ENCODE measurements at regions not wholly inside any gene's neighbourhood (a gene's known extent, or its start where the extent isn't known, plus 50 kb on each side); places are given as distances from the start of the nearest gene placed in this dataset.

DNA sequence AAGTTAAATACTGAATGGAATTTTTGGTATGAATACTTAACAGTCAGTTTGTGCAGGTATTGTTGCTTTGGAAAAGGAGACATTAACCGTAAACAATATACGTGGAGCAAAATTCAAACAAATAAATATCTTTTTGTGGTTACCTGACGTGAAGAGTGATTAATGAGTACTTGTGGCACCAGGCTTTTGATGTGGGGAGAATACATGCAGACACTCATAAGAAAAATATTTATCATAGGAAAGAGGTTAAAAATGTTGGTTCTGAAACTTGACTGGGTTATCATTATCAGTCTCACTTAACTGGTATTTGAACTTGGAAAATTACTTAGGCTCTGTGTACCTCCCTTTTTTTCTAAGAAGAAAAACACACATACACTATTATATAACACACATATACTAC is 136.4 kb upstream of the NDST4 start:
- no peak overlapping the region for H3K4me2 ChIP-seq
- no peaks in the 10 kb centered on the region for H3K4me1 ChIP-seq
- no peaks in the 10 kb centered on the region for H3K9me3 ChIP-seq
- H3K27ac ChIP-seq: no peak overlapping the region
- H3K9ac ChIP-seq: no peak overlapping the region
- no peaks in the 10 kb centered on the region for H3K36me3 ChIP-seq
- H3K4me3 ChIP-seq: no peak overlapping the region
- TF ChIP-seq Cebpa-rat (IDR thresholded peaks at IDR 0.05): no peak
- no peaks in the 10 kb centered on the region for H4K20me1 ChIP-seq
- no peaks in the 10 kb centered on the region for H3K27me3 ChIP-seq

GRCh38 chr4:115234405-115235093 is 121.1 kb upstream of the NDST4 start:
- H3K9ac ChIP-seq: no peak overlapping the region
- H4K20me1 ChIP-seq: no peaks in the 10 kb centered on the region
- no peaks in the 10 kb centered on the region for H3K9me3 ChIP-seq
- H3K4me1 ChIP-seq: peaks cover 54% of the 10 kb centered on the region
- H3K4me2 ChIP-seq: peak overlapping the region; percentile 2; the same call in 1 of the 2 replicates
- no peak for TF ChIP-seq Cebpa-rat (IDR thresholded peaks at IDR 0.05)
- H3K36me3 ChIP-seq: no peaks in the 10 kb centered on the region
- H3K27ac ChIP-seq: no peak overlapping the region
- no peak overlapping the region for H3K4me3 ChIP-seq
- H3K27me3 ChIP-seq: no peaks in the 10 kb centered on the region

GRCh38 chr4:115233600-115233999 is 120.2 kb upstream of the NDST4 start:
- TF ChIP-seq Cebpa-rat (IDR thresholded peaks at IDR 0.05): no peak
- Histone ChIP-seq H3K9ac (no peak overlapping the region), H3K4me2 (peak overlapping the region; percentile 61), H3K27me3 (no peaks in the 10 kb centered on the region), H4K20me1 (no peaks in the 10 kb centered on the region), H3K4me3 (no peak overlapping the region), H3K9me3 (no peaks in the 10 kb centered on the region), H3K27ac (no peak overlapping the region), H3K36me3 (no peaks in the 10 kb centered on the region), H3K4me1 (peaks cover 63% of the 10 kb centered on the region)

DNA sequence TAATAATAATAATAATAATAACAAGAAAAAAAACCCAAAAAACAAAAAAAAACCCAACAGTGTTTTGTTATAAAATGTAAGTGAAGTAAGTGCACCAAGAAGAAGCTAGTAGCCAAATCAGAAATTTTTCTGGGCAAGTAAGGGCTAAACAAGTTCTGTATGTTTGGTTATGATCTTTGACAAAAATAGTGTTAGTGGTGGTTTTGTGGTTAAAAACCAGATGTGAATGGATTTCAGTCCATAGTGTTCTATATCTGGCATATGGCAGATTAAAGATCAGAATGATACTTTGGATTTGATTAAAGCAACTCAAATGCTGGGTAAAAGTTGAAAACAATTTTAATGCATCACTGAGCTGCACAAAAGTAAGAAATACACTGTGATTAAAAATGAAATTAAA is 116.5 kb upstream of the NDST4 start:
- Histone ChIP-seq H3K36me3 (no peaks in the 10 kb centered on the region), H3K9me3 (peaks cover 5% of the 10 kb centered on the region; the same call in 1 of the 2 replicates), H3K4me1 (peaks cover 63% of the 10 kb centered on the region), H3K9ac (no peak overlapping the region), H3K4me3 (no peak overlapping the region), H3K4me2 (peak overlapping the region; percentile 60), H3K27ac (no peak overlapping the region), H3K27me3 (no peaks in the 10 kb centered on the region), H4K20me1 (no peaks in the 10 kb centered on the region)
- no peak for TF ChIP-seq Cebpa-rat (IDR thresholded peaks at IDR 0.05)

GRCh38 chr4:115228851-115229250 is 115.4 kb upstream of the NDST4 start:
- no peak for TF ChIP-seq Cebpa-rat (IDR thresholded peaks at IDR 0.05)
- Histone ChIP-seq H3K4me2 (peak overlapping the region; percentile 60), H4K20me1 (no peaks in the 10 kb centered on the region), H3K4me3 (no peak overlapping the region), H3K36me3 (no peaks in the 10 kb centered on the region), H3K4me1 (peaks cover 52% of the 10 kb centered on the region), H3K9me3 (peaks cover 5% of the 10 kb centered on the region; the same call in 1 of the 2 replicates), H3K27ac (no peak overlapping the region), H3K9ac (no peak overlapping the region), H3K27me3 (no peaks in the 10 kb centered on the region)

DNA sequence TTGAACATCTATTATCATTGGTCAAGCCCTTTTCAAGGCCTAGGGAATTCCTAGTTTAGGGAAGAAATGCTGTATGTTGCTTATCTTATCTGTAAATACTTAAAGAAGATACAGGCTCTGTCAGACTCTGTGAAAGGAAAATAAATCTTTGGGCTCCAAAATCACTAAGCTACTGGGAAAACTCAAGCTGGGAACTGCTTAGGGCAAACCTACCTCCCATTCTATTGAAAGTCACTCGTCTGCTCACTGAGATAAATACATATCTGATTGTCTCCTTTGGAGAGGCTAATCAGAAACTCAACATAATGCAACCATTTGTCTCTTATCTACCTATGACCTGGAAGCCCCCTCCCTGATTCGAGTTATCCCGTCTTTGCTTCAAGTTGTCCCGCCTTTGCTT is 108.6 kb upstream of the NDST4 start:
- TF ChIP-seq Cebpa-rat (IDR thresholded peaks at IDR 0.05): no peak
- Histone ChIP-seq H3K9me3 (no peaks in the 10 kb centered on the region), H4K20me1 (no peaks in the 10 kb centered on the region), H3K4me1 (no peaks in the 10 kb centered on the region), H3K9ac (no peak overlapping the region), H3K27me3 (no peaks in the 10 kb centered on the region), H3K4me3 (no peak overlapping the region), H3K27ac (no peak overlapping the region), H3K4me2 (no peak overlapping the region), H3K36me3 (no peaks in the 10 kb centered on the region)

DNA sequence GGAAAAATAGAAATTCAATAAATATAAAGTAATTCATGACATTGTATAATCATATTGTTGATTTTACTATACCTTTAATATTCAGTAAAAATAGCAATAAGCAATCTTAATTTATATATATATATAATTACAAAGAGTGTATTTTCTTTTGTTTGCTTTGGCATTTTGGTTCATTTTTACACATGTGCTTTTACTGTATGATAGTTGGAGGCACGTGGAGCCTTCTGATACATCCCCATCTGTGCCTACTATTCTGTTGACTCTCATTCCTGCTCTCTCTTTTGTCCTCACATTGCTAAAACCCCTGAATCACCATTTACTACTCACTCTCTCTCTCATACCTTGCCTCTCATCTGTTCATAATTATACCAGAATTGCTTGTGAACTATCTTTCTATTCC is 106.4 kb upstream of the NDST4 start:
- Histone ChIP-seq H3K27ac (no peak overlapping the region), H3K27me3 (no peaks in the 10 kb centered on the region), H3K9ac (no peak overlapping the region), H3K9me3 (no peaks in the 10 kb centered on the region), H3K36me3 (no peaks in the 10 kb centered on the region), H4K20me1 (no peaks in the 10 kb centered on the region), H3K4me3 (no peak overlapping the region), H3K4me2 (no peak overlapping the region), H3K4me1 (no peaks in the 10 kb centered on the region)
- no peak for TF ChIP-seq Cebpa-rat (IDR thresholded peaks at IDR 0.05)

GRCh38 chr4:115219315-115219860 is 106.0 kb upstream of the NDST4 start:
- no peak overlapping the region for H3K4me2 ChIP-seq
- no peaks in the 10 kb centered on the region for H3K27me3 ChIP-seq
- H3K9ac ChIP-seq: no peak overlapping the region
- TF ChIP-seq Cebpa-rat (IDR thresholded peaks at IDR 0.05): no peak
- H3K4me1 ChIP-seq: no peaks in the 10 kb centered on the region
- no peaks in the 10 kb centered on the region for H3K9me3 ChIP-seq
- H4K20me1 ChIP-seq: no peaks in the 10 kb centered on the region
- H3K27ac ChIP-seq: no peak overlapping the region
- H3K36me3 ChIP-seq: no peaks in the 10 kb centered on the region
- H3K4me3 ChIP-seq: no peak overlapping the region

GRCh38 chr4:115215935-115216334 is 102.5 kb upstream of the NDST4 start:
- Histone ChIP-seq H3K36me3 (no peaks in the 10 kb centered on the region), H3K4me1 (no peaks in the 10 kb centered on the region; the same call in 1 of the 2 replicates), H3K27me3 (no peaks in the 10 kb centered on the region), H4K20me1 (no peaks in the 10 kb centered on the region), H3K27ac (no peak overlapping the region), H3K9me3 (no peaks in the 10 kb centered on the region), H3K4me2 (no peak overlapping the region), H3K9ac (no peak overlapping the region), H3K4me3 (no peak overlapping the region)
- no peak for TF ChIP-seq Cebpa-rat (IDR thresholded peaks at IDR 0.05)

- Histone ChIP-seq H3K36me3 (no peaks in the 10 kb centered on the region), H3K4me2 (peak overlapping the region; percentile 8; the same call in 1 of the 2 replicates), H3K4me1 (no peaks in the 10 kb centered on the region; the same call in 1 of the 2 replicates), H3K27ac (no peak overlapping the region), H3K9me3 (no peaks in the 10 kb centered on the region), H3K27me3 (no peaks in the 10 kb centered on the region), H3K9ac (no peak overlapping the region), H3K4me3 (no peak overlapping the region), H4K20me1 (no peaks in the 10 kb centered on the region)
- no peak for TF ChIP-seq Cebpa-rat (IDR thresholded peaks at IDR 0.05)
Observed at GRCh38 chr4:115213716-115214115, 100.3 kb upstream of the NDST4 start.

All from BLaER1 (cell line).